Heart left ventricle (tissue), 13 donors: ENCODE measurements at regions not wholly inside any gene's neighbourhood (a gene's known extent, or its start where the extent isn't known, plus 50 kb on each side); places are given as distances from the start of the nearest gene placed in this dataset.

Experiments
- POLR2A ChIP-seq, 2 donors: fragments of 450-650 bp; IDR thresholded peaks; one replicate each; pipeline ENCODE4 v1.6.1; 2017; ENCODE audit warnings: antibody characterized with exemption in 2 of 2, mild to moderate bottlenecking in 2 of 2, moderate library complexity in 2 of 2
- TF ChIP-seq, protein P1 (sequence below), 12 donors: fragments of 200-600 bp; sonication (generic) in 4 of 12; IDR thresholded peaks; one replicate each; pipeline versions ENCODE4 v1.5.0 to v1.8.0; 2018 to 2022; ENCODE audit warnings: antibody characterized with exemption in 12 of 12, mild to moderate bottlenecking in 5 of 12
- donor health status: ischemic (EF 13 %, LVEDD 7.1; RV severe dilation, severe dysfunction).
- donor health status: DM: no; HTN: yes; CAD: no.
- donor health status: DM: no; HTN: no; CAD: no.
- donor health status: ischemic (EF 25% LVEDD 6.9; RV normal size, moderate dysfunction).
- donor health status: ischemic (EF 25% LVEDD 5.7; RV mildly dilated, moderate dysfunction).
- donor health status: ischemic (EF 35%, LVEDD 5.7; RV mildly dilated, moderate dysfunction).
- donor health status: nonischemic (EF 11% LVEDD 7.7; RV severe dilation, severe dysfunction).
- donor health status: DM: yes; HTN: yes; CAD: no.
- donor health status: PGD.
- donor health status: ischemic (EF 29% LVEDD 5.4; RV normal size, mild dysfunction).
- donor health status: nonischemic (EF 23%, LVEDD 6.1; RV moderate dilation, normal function).

DNA sequence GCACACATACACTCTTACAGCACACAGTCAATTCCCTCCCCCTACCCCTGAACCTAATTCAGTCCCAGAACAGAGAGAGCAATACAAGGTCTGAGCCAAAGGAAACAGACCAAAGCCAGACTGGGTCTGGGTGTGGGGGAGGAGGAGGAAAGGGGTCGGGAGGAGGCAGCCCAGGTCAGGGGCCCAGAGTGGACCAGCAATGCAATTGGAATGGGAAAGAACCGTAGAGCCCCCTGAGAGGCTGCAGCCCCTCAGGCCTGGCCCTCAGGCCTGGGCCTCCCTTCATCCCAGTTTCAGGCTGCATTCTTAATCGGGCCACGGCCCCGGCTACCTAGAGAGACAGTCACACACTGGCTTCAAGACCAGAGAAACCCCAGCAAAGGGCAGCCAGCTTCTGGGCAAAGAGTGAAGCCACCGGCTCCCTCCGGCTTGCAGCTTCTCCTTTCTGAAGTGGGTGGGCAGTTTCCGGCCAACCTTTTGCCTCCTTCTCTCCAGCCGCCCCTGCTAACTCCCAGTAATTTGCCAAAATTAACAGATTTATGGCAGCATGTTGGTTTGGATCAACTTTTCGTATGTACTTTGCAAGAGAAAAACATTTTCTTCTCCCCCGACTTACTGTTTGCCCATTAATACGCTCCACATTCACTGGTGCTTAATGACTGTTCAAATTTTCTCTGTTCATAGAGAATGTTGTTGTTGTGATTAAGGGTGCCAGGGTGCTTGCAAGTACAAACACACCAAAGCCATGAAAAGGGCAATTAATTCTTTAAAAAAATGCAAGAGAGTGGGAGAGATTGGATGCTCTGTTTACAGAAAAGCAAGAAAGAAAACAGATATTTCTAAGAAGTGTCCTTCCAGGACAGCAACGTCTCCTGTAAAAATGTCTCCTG lies 488.3 kb downstream of the MN1 start:
- TF ChIP-seq, protein P1, sequence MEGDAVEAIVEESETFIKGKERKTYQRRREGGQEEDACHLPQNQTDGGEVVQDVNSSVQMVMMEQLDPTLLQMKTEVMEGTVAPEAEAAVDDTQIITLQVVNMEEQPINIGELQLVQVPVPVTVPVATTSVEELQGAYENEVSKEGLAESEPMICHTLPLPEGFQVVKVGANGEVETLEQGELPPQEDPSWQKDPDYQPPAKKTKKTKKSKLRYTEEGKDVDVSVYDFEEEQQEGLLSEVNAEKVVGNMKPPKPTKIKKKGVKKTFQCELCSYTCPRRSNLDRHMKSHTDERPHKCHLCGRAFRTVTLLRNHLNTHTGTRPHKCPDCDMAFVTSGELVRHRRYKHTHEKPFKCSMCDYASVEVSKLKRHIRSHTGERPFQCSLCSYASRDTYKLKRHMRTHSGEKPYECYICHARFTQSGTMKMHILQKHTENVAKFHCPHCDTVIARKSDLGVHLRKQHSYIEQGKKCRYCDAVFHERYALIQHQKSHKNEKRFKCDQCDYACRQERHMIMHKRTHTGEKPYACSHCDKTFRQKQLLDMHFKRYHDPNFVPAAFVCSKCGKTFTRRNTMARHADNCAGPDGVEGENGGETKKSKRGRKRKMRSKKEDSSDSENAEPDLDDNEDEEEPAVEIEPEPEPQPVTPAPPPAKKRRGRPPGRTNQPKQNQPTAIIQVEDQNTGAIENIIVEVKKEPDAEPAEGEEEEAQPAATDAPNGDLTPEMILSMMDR (IDR thresholded peaks at IDR 0.05): no peak
- TF ChIP-seq POLR2A (IDR thresholded peaks at IDR 0.05): no peak
